Psoas muscle (tissue), 7 donors: ENCODE measurements at regions not wholly inside any gene's neighbourhood (a gene's known extent, or its start where the extent isn't known, plus 50 kb on each side); places are given as distances from the start of the nearest gene placed in this dataset.

Experiments
- ATAC-seq, 4 donors: fragments of 200-7000 bp; cut with Tn5 transposase; one replicate each; pipeline ENCODE4 v1.9.1; 2020; ENCODE audit warnings: moderate library complexity in 3 of 4, mild to moderate bottlenecking in 2 of 4
- DNase-seq, 2 donors: peaks; one replicate each; pipeline ENCODE4 v3.0.0-alpha.2; 2020
- H3K27ac ChIP-seq: fragments of 200-600 bp; one replicate; pipeline ENCODE4 v1.8.0; 2022
- H3K27me3 ChIP-seq, 3 donors: fragments of 200-600 bp in 1 of 3; one replicate each; pipeline versions ENCODE4 v1.6.1 to v1.8.0; 2013 to 2022; ENCODE audit warnings: low read length in 2 of 3, mild to moderate bottlenecking in 2 of 3, moderate library complexity in 1 of 3; ENCODE audit not compliant: insufficient read depth in 3 of 3
- H3K36me3 ChIP-seq, 2 donors: fragments of 200-600 bp in 1 of 2; one replicate each; pipeline versions ENCODE4 v1.6.1 to v1.8.0; 2013 to 2022; ENCODE audit warnings: low read depth in 1 of 2, mild to moderate bottlenecking in 1 of 2, moderate library complexity in 1 of 2; ENCODE audit not compliant: insufficient read depth in 1 of 2
- H3K4me1 ChIP-seq: fragments of 200-600 bp; one replicate; pipeline ENCODE4 v1.8.0; 2022
- H3K4me3 ChIP-seq: fragments of 200-600 bp; one replicate; pipeline ENCODE4 v1.8.0; 2022; ENCODE audit warnings: mild to moderate bottlenecking
- H3K9me3 ChIP-seq: fragments of 200-600 bp; one replicate; pipeline ENCODE4 v1.8.0; 2022
- WGBS, 3 donors: extraction: QIAGEN DNeasy Blood & Tissue Kit; methylation state at CpG; one replicate each; pipeline versions ENCODE4 v1.1.6 to v1.1.7; 2013; 5-methylcytosine and 5-hydroxymethylcytosine counted together
- intact Hi-C, 2 donors: fragments of 100-400 bp; cut with DNase I; formaldehyde crosslinking; loops; one replicate each; pipeline versions ENCODE4 v1.11.0 to v1.14.2; 2022
- TF ChIP-seq, protein P1 (sequence below): fragments of 200-600 bp; IDR thresholded peaks from one replicate; pipeline ENCODE4 v1.8.0; 2022; ENCODE audit warnings: antibody characterized with exemption
- donor health status: healthy with polysubstance abuse.
- donor health status: DM: no; HTN: no; CAD: no; lungs with moderate emphysema.
- donor health status: Bipolar disorder and iron deficiency.
- donor health status: healthy.
- donor health status: DM: yes; HTN: yes; CAD: no.
- donor health status: DM: no; HTN: no; CAD: no.
- donor health status: DM: yes; HTN: yes; CAD: no.

DNA sequence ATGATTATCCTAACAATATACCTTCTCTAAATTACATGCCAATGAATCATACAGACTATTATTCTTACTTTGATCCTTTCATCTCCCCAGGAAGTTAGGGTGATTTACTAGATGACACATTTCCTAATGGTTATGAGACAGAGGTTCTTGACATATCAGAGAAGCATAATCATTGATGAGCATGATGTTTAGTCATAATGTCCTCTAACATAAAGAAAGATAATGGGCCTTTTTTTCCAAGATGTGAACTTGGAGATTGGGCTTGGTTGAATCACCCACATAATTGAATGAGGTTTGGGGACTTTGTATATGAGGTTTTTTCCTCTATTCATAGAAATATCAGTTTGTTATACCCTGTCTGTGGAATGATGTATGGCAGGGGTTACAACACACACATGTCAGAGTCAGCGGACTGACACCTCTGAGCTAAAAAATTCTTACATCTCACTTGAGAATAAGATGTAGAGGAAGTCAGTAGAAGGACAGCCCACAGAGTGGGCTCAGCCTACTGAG, 69.7 kb upstream of the DCBLD2 start:
- Histone ChIP-seq H3K27me3 (no peaks in the 10 kb centered on the region), H3K27ac (no peak overlapping the region), H3K4me3 (no peak overlapping the region), H3K4me1 (no peaks in the 10 kb centered on the region), H3K36me3 (no peaks in the 10 kb centered on the region), H3K9me3 (no peaks in the 10 kb centered on the region)
- no peak for DNase-seq
- TF ChIP-seq, protein P1, sequence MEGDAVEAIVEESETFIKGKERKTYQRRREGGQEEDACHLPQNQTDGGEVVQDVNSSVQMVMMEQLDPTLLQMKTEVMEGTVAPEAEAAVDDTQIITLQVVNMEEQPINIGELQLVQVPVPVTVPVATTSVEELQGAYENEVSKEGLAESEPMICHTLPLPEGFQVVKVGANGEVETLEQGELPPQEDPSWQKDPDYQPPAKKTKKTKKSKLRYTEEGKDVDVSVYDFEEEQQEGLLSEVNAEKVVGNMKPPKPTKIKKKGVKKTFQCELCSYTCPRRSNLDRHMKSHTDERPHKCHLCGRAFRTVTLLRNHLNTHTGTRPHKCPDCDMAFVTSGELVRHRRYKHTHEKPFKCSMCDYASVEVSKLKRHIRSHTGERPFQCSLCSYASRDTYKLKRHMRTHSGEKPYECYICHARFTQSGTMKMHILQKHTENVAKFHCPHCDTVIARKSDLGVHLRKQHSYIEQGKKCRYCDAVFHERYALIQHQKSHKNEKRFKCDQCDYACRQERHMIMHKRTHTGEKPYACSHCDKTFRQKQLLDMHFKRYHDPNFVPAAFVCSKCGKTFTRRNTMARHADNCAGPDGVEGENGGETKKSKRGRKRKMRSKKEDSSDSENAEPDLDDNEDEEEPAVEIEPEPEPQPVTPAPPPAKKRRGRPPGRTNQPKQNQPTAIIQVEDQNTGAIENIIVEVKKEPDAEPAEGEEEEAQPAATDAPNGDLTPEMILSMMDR: no peak
- intact Hi-C loops: no loop called here
- WGBS, 3 donors: 86 to 93% (median 90%) methylated on average over 1 of the region's 1 CpG
- ATAC-seq: no peak

DNA sequence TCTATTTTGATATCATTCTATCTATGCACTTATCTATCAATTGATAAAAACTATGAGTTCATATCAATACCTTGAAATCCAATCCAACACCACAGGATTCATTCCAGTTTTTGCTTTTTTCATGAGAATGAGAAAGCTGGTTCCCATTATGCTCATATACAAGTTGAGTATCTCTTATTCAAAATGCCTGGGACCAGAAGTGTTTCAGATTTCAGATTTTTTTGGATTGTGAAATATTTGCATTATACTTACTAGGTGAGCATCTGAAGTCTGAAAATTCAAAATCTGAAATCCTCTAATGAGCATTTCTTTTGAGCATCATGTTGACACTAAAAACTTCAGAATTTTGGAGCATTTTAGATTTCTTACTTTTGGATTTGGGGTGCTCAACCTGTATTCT, 67.8 kb upstream of the DCBLD2 start:
- TF ChIP-seq, protein P1: no peak
- H3K27me3 ChIP-seq: no peaks in the 10 kb centered on the region
- intact Hi-C loops: no loop called here
- no peak for DNase-seq
- H3K27ac ChIP-seq: no peak overlapping the region
- H3K4me1 ChIP-seq: no peaks in the 10 kb centered on the region
- ATAC-seq: no peak
- no peaks in the 10 kb centered on the region for H3K36me3 ChIP-seq
- H3K9me3 ChIP-seq: no peaks in the 10 kb centered on the region
- no peak overlapping the region for H3K4me3 ChIP-seq

DNA sequence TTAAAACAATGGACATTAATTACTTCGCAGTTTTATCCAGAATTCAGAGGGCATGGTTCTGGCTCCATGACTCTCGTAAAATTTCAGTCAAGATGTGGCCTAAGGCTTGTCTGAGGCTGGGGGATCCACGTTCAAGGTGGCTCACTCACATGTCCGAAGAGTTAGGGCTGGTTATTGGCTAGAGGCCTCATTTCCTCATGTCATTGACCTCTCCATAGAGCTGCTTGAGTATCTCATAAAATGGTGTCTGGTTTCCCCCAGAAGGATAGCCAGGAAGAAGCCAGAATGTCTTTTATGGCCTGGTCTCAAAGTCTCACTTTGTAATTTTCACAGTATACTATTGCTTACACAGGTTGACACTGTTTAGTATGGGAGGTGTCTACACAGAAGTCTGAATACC, 67.3 kb upstream of the DCBLD2 start:
- whole genome bisulfite sequencing, 3 donors: 58 to 65% (median 62%) methylated on average over 4 of the region's 4 CpGs
- DNase-seq: no peak
- H3K4me3 ChIP-seq: no peak overlapping the region
- intact Hi-C loops: no loop called here
- H3K27me3 ChIP-seq: no peaks in the 10 kb centered on the region
- no peak for ATAC-seq
- no peaks in the 10 kb centered on the region for H3K4me1 ChIP-seq
- no peak overlapping the region for H3K27ac ChIP-seq
- no peaks in the 10 kb centered on the region for H3K36me3 ChIP-seq
- no peaks in the 10 kb centered on the region for H3K9me3 ChIP-seq
- TF ChIP-seq, protein P1: no peak

DNA sequence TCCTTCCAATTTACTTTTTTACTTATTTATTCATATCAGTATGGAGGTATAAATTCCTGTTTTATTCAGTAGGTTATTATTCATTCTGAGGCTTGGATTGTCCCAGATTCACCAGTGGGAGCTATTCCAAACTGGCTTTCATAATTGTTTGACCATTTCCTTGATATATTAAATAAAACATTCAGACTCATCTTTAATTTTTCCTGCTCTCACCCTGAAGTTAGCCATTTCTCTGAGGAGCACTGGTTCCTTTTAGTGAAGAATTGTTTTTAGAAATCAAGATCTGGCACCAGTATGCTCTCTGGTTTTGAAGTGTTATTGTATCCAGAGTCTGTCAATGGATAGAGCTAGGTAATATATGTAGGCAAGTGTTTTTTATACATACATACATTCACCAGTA, 66.9 kb upstream of the DCBLD2 start:
- Histone ChIP-seq H3K27ac (no peak overlapping the region), H3K9me3 (no peaks in the 10 kb centered on the region), H3K4me1 (no peaks in the 10 kb centered on the region), H3K4me3 (no peak overlapping the region), H3K27me3 (no peaks in the 10 kb centered on the region), H3K36me3 (no peaks in the 10 kb centered on the region)
- TF ChIP-seq, protein P1: no peak
- ATAC-seq (no peak), DNase-seq (no peak)
- intact Hi-C loops: no loop called here

DNA sequence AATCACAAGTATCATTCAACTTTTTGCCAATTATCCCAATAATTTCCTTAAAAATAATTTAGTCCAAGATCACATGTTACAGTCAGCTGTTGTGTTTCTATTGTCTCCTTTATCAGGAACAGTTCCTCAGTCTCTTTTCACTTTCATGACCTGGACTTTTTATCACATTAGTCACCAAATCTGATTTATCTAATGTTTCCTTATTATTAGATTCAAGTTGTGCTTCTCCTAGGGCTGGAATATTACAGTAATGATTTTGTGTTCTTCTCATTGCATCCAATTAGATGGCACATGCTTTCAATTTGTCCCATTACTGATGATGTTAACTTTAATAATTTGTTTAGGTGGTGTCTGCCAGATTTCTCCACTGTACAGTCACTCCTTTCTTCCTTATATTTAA, 66.3 kb upstream of the DCBLD2 start:
- TF ChIP-seq, protein P1: no peak
- Histone ChIP-seq H3K27me3 (no peaks in the 10 kb centered on the region), H3K4me1 (no peaks in the 10 kb centered on the region), H3K27ac (no peak overlapping the region), H3K9me3 (no peaks in the 10 kb centered on the region), H3K36me3 (no peaks in the 10 kb centered on the region), H3K4me3 (no peak overlapping the region)
- DNase-seq (no peak), ATAC-seq (no peak)
- intact Hi-C loops: no loop called here
